CD1c-positive myeloid dendritic cell (primary cell): ENCODE measurements at regions not wholly inside any gene's neighbourhood (a gene's known extent, or its start where the extent isn't known, plus 50 kb on each side); places are given as distances from the start of the nearest gene placed in this dataset.

Source experiments
- DNase-seq: peaks from one replicate; pipeline ENCODE4 v3.0.0-alpha.2; 2016; ENCODE audit errors: extremely low spot score

DNA sequence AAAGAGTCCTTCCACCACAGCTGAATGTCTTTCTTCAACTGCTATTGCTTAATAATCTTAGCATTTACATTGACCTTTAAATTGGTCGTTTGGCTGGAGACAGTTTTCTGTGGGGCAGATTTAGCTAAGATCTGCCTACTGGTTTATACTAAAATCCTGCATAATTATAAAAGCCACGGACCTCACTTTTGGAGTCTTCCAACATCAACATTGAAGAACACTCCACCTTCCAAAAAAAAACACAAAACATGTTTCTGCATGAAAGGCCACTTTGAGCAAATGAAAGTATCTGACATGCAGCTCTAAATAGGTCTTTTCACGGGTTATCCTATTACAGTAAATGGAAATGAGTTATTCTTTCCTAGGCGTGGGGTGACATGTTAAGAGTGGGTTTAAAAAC lies 57.0 kb upstream of the KRR1 start:
- DNase-seq = no peak

GRCh38 chr12:75565795-75566194 lies 54.4 kb upstream of the KRR1 start:
- no peak for DNase-seq

GRCh38 chr12:75564852-75565251 lies 53.4 kb upstream of the KRR1 start:
- DNase-seq = no peak

- no peak for DNase-seq
Observed at GRCh38 chr12:75564398-75564797, 53.0 kb upstream of the KRR1 start.

DNA sequence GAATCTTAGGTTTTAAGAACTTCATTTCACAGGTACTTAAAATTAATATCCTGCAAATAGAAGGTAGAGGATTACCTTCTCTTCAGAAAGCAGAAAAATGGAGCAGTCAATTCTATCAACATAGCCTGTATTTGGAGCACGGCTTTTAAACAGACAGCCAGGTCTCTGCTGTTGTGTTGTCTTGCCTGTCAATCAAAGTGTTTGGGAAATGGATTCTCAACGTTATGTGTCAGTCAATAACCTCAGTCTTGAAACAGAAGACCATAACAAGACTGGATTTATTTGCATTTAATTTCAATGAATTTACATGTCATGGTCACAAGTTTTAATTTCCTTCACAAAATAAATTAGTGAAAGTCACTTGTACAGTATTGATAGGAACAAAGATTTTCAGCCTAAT lies 51.9 kb upstream of the KRR1 start:
- no peak for DNase-seq

- no peak for DNase-seq
Observed at GRCh38 chr12:75561921-75562320, 50.5 kb upstream of the KRR1 start.
